ES-I3 (cell line): ENCODE measurements at regions not wholly inside any gene's neighbourhood (a gene's known extent, or its start where the extent isn't known, plus 50 kb on each side); places are given as distances from the start of the nearest gene placed in this dataset.
"Not testable (repeated sequence)": the region's sequence is repeated elsewhere in the genome, so short reads cannot be mapped to it uniquely, and the experiment has no call there.

ENCODE experiments used
- H3K36me3 ChIP-seq: 2 replicates; pipeline ENCODE4 v1.6.1; 2013; ENCODE audit warnings: mild to moderate bottlenecking, low read length, control low read depth, moderate library complexity; ENCODE audit not compliant: insufficient read depth
- H3K4me1 ChIP-seq: 2 replicates; pipeline ENCODE4 v1.6.1; 2013; ENCODE audit warnings: mild to moderate bottlenecking, control low read depth, low read length; ENCODE audit not compliant: insufficient read depth
- H3K9ac ChIP-seq: 2 replicates; pipeline ENCODE4 v1.6.1; 2013; ENCODE audit warnings: low read depth, mild to moderate bottlenecking, low read length, moderate library complexity
- H3K9me3 ChIP-seq: 2 replicates; pipeline ENCODE4 v1.6.1; 2013; ENCODE audit warnings: mild to moderate bottlenecking, low read length, moderate library complexity; ENCODE audit not compliant: control insufficient read depth, insufficient read depth

DNA sequence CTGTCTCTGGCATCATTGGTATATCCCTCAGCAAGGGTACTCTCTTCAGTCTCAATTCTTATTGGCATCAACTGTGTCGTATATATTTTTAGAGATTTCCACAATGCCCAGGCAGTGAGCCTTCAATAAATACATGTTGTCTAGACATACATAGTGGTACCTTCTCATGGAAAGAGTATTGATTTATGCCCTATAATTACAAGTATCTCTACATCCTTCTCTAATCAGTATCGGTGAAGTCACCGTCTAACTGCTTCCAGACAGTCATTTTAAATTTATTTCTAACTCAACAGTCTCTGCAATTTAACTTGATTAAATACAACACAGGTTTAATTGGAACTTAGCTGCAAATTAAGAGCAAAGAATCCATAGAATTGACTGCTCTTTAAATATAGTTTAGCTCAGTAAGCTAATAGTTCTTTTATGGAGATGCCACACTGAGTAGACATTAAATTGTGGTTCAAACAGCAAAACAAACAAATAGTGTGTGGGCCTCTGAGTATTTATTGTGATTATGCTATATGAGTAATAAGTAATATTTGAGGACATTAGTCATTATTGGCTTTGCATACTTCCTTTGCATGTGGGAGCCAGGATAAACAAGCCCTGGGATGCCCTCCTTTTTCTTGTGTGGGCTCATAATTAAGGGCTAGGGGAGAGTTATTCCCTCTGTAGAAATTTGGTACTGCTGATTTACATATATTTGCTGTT is 126.9 kb upstream of the DUSP10 start:
- Histone ChIP-seq H3K4me1 (no peaks in the 10 kb centered on the region), H3K9me3 (no peaks in the 10 kb centered on the region), H3K9ac (no peak overlapping the region), H3K36me3 (no peaks in the 10 kb centered on the region)

DNA sequence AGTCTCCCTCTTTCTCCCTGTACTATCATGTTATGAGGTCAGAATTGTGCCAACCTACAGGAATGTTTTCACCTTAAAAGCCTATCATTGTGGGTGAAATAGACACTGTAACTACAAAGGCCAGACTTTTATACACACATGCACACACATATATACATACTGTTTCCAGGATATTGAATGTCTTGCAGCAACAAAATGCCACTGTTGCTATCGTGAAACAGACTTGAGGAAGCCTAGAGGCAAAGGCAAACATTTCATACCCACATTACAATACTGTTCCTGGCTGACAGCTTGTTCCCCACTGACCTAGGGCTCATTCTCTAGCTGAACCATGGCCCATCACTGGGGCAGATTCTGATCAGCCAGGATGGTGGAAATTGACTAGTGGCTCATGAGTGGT is 125.1 kb upstream of the DUSP10 start:
- H3K36me3 ChIP-seq = no peaks in the 10 kb centered on the region
- no peak overlapping the region for H3K9ac ChIP-seq
- H3K4me1 ChIP-seq = no peaks in the 10 kb centered on the region
- H3K9me3 ChIP-seq = no peaks in the 10 kb centered on the region

DNA sequence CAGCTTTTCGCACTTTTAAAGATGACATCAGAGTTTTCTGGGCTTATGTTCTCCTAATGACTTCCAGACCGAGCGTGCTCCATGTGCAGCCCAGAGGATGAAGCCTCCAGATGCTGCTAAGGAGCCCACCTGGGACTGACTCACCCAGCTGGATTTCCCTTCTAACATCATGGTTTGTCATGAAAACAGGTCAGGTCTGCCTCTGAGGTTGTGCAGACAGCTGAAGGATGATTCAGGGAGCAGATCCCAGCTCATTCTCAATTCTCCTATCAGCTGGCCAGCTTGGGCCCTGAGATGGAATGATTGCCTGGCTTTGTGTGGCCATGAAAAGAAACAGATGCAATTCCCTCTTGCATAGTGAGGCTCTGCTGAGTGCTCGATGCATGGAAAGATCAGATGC is 123.9 kb upstream of the DUSP10 start:
- no peaks in the 10 kb centered on the region for H3K4me1 ChIP-seq
- no peaks in the 10 kb centered on the region for H3K36me3 ChIP-seq
- H3K9me3 ChIP-seq = no peaks in the 10 kb centered on the region
- H3K9ac ChIP-seq = no peak overlapping the region

DNA sequence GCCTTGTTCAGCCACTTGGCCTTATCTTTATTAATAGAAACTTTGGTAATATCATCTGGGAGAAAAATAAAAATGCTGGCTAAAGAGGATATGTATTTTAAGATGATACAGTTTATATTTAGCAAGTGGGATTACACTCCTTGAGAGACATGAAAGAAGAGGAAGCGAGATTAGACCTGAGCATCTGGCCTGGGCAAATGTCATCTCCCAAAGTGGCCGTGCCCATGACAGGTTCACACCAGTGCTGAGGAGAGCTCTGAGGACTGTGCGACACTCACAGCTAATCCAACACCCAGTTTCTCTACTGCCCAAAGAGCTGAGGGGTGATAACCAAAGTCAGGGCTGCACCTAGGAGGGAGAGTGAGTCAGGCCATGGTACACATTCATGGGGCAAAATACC is 121.7 kb upstream of the DUSP10 start:
- Histone ChIP-seq H3K9me3 (no peaks in the 10 kb centered on the region), H3K4me1 (no peaks in the 10 kb centered on the region), H3K36me3 (no peaks in the 10 kb centered on the region), H3K9ac (no peak overlapping the region)

DNA sequence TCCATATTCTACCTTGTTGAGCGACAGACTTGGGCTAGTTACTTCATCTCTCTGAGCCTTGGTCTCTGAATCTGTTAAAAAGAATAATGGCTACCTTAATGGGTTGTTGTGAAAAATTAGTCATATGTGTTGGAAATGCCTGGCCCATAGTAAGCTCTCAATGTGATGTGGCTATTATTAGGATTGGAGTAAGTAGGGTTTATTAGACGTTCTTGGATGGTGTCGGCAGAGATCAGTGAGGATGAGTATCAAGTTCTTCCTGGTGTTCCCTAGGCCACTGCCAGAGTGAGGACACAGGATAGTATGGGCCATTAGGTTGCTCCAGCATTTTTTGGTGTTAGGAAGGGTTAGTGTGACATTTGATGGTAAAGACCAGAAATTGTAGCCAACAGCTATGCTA is 121.1 kb upstream of the DUSP10 start:
- H3K9ac ChIP-seq = no peak overlapping the region
- H3K36me3 ChIP-seq = no peaks in the 10 kb centered on the region
- H3K4me1 ChIP-seq = no peaks in the 10 kb centered on the region
- no peaks in the 10 kb centered on the region for H3K9me3 ChIP-seq

DNA sequence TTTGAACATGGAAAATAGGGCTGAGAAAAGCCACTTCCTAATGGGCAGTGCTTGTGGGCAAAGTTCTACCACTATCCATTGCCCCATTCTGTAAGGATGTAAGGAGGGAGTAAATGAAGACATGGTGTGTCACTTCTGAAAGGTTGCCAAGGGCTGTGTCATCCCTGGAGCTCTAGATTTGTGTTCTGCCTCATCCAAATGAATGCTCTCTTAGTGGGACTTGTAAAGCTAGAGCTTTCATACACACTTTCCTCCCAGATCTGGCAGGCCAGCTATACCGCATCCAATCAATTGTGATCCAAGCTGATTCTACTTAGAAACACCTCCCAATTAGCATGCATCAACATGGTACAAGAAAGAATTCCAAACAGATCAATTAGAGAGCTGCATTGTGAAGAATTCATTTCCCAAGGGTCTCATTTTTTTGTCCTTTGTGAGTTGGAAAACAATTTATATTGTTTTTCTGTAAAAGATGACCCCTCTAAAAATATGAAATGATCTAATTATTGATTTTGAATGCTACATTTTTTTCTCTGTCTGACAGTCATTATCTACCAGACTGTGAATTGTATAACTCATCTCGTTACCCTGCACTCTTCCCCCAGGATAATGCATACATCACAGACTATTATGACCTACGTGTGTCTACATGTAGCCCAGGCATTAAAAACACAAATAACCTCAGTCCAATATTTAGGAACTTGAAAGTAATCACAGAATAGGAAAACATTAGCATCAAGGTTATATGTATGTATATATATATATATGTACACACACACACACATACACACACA is 117.1 kb upstream of the DUSP10 start:
- Histone ChIP-seq H3K9me3 (no peaks in the 10 kb centered on the region), H3K36me3 (no peaks in the 10 kb centered on the region), H3K9ac (no peak overlapping the region), H3K4me1 (no peaks in the 10 kb centered on the region)

DNA sequence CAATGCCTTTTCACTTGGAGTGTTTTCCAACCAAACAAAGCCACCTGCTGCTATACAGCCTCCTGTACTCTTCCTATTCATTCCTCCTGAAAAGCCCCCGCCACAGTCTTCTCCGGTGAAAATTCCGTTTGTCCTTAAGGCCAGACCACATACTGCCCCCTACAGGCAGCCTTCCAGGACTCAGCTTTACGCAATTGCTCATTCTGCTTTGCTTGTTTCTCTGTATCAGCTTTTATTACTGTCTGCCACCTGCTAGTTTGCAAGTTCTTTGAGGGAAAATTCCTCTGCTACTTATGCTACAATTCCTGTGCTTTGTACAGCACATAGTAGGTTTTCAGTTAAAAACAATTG is 115.2 kb upstream of the DUSP10 start:
- H3K9ac ChIP-seq, H3K4me1 ChIP-seq, H3K9me3 ChIP-seq, H3K36me3 ChIP-seq: not testable (repeated sequence)

DNA sequence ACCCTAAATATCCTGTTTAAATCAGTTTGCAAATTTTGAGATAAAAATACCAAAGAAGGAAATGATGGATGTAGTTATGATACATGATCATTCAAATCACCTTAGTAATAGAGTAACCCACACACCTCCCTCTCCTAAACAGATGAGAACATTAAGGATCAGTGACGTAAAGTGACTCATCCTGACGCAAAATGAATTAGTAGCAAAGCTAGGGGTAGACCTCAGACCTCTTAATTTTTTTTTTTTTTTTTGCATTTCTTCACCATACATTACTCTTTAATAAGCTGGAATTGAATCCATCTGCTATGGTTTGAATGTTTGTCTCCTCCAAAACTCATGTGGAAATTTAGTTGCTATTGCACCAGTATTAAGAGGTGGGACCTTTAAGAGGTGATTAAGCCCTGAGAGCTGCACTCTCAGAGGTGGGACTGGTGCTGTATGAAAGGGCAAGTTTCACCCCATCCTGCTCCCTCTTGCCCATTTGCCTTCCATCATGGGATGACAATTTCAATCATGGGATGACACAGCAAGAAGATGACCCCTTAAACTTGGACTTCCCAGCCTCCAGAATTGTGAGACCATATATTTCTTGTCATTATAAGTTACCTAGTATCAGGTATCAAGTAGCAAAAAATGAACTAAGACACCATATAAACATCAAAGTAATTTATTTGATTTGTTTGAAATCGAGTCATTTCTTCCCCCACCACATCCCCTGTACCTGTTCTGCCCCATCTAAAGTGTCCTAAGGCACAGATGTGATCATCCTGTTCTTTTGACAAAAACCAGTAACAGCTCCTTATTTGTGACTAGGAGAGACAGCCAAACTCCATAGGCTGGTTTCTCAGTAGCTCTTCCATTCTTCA is 114.6 kb upstream of the DUSP10 start:
- H3K9ac ChIP-seq = no peak overlapping the region
- H3K4me1 ChIP-seq = no peaks in the 10 kb centered on the region
- H3K9me3 ChIP-seq = no peaks in the 10 kb centered on the region
- no peaks in the 10 kb centered on the region for H3K36me3 ChIP-seq

DNA sequence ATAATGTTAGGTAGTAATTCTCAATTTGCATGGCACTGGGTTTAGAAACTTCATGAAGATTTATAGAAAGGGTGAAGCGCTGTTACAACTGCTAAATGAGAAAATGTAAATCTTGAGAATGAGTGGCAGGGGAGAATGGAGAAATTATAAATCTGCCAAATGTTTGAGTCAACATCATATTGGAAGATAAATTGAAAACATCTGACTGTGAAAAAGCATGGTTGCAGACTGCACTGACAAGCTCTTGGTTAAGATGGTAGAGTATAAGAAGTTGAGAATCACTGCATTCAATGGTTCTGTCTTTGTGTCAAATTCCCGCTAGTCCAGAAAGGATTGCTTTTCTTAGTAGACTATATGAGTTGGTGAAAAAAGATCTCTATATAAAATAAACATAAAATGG is 113.3 kb upstream of the DUSP10 start:
- Histone ChIP-seq H3K9me3 (no peaks in the 10 kb centered on the region), H3K36me3 (no peaks in the 10 kb centered on the region), H3K4me1 (no peaks in the 10 kb centered on the region), H3K9ac (no peak overlapping the region)

DNA sequence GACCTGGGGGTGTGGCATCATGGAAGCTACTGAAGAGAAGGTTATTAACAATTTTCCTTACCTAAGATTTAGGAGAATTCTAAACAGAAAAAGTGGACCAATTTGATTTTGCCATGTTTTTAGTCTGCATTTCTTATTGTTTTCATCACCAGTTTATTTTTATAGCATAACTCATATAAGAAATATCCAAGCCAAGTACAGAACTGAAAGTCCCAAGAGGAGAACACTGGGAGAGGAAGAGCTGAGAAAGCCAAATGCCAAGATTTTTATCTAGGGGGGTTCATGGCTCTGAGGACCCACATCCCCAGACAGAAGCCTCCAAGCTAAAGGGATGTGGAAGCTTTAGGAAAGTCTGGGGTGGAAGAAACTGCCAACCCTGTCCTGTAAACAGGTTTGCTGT is 109.4 kb upstream of the DUSP10 start:
- H3K36me3 ChIP-seq = no peaks in the 10 kb centered on the region
- H3K4me1 ChIP-seq = peaks cover 1% of the 10 kb centered on the region; the same call in 1 of the 2 replicates
- H3K9me3 ChIP-seq = no peaks in the 10 kb centered on the region
- no peak overlapping the region for H3K9ac ChIP-seq

DNA sequence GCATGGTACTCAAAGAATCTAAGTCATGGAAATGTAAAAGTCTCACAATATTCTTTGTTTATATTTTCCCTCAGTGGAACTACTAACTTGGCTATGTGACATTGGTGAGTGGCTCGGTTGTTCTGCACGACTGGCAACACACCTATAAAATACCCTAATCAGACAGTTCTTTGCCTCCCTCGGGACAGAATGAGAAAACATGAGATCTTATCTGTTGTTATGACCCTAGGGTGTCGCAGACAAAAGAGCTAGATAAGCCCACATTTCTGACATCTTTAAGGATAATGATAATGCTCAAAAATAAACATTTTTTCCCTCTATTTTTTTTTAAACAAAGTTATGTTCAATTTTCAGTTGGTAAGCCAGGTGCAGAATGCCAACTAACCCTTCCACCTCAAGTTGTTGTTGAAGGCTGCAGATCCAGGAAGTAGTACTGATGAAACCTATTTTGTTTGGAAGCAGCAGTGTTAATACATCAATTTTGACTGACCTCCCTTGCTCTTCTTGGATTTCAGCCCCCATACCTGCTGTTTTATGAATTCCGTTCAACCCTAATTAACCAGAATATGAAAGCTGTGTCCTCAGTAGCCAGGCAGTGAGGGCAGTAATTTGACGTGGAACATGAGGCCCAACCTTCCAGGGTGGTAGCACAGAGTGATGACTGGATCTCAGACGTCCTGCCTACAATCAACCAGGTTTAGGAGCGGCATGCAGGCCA is 108.7 kb upstream of the DUSP10 start:
- Histone ChIP-seq H3K9ac (no peak overlapping the region), H3K4me1 (peaks cover 8% of the 10 kb centered on the region; the same call in 1 of the 2 replicates), H3K9me3 (no peaks in the 10 kb centered on the region), H3K36me3 (no peaks in the 10 kb centered on the region)

DNA sequence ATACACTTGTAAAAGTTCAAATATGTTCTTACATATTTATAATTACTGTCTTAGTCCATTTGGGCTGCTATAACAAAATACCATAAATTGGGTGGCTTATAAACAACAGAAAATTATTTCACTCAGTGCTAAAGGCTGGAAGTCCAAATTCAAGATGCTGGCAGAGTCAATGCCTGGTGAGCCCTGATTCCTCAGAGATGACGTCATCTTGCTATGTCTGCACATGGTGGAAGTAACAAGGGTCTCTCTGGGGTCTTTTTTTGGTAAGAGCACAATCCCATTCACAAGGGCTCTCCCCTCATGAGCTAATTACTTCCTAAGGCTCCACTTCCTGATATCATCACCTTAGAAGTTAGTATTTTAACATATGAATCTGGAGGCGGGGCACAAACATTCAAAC is 108.0 kb upstream of the DUSP10 start:
- Histone ChIP-seq H3K4me1 (peaks cover 8% of the 10 kb centered on the region), H3K9ac (no peak overlapping the region), H3K36me3 (no peaks in the 10 kb centered on the region), H3K9me3 (no peaks in the 10 kb centered on the region)

DNA sequence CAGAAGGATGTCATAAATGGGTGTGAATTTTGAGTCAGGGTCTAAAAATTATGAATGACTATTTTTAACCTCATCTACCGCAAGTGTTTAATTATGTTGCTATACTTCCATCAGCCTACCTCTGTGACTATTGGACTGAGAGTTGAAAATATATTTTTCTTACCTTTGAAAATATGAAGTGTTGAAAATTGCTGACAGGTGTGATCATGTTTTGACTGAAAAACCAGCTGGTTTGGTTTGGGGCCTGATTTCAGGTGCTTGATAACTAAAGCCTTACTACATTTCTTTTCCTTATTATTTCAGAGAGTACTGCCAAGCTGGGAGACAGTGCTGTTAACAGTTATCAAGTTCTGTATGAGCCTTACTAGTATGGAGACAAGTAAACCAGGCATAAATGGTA is 107.2 kb upstream of the DUSP10 start:
- no peaks in the 10 kb centered on the region for H3K9me3 ChIP-seq
- H3K36me3 ChIP-seq = no peaks in the 10 kb centered on the region
- no peak overlapping the region for H3K9ac ChIP-seq
- peaks cover 8% of the 10 kb centered on the region for H3K4me1 ChIP-seq

DNA sequence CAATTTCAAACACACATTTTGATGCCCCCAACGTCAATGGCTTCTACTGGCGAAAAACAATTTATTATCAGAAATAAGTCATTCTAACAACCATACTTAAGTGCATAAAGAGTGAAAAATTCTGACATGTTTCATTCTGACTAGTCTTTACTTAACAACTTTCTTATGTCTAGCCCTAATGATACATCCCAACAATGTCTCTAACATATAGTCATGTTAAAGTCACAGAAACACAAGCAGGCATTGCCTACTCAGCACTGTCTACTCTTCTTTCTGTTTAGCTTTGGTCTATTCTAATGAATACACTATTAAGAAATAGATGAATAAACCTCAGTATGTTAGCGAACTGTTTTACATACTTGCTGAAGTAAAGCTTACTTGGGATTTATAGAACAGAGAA is 105.8 kb upstream of the DUSP10 start:
- H3K9me3 ChIP-seq = no peaks in the 10 kb centered on the region
- no peak overlapping the region for H3K9ac ChIP-seq
- H3K4me1 ChIP-seq = peaks cover 8% of the 10 kb centered on the region
- H3K36me3 ChIP-seq = no peaks in the 10 kb centered on the region
